SKM-1 treated with dmso at 0.1 percent for 144 hours (cell line): ENCODE measurements at regions not wholly inside any gene's neighbourhood (a gene's known extent, or its start where the extent isn't known, plus 50 kb on each side); places are given as distances from the start of the nearest gene placed in this dataset.

Experiments
- DNase-seq: peaks from one replicate; lab custom pipeline; 2025; ENCODE audit not compliant: unreplicated experiment; lab: John Stamatoyannopoulos, UW

DNA sequence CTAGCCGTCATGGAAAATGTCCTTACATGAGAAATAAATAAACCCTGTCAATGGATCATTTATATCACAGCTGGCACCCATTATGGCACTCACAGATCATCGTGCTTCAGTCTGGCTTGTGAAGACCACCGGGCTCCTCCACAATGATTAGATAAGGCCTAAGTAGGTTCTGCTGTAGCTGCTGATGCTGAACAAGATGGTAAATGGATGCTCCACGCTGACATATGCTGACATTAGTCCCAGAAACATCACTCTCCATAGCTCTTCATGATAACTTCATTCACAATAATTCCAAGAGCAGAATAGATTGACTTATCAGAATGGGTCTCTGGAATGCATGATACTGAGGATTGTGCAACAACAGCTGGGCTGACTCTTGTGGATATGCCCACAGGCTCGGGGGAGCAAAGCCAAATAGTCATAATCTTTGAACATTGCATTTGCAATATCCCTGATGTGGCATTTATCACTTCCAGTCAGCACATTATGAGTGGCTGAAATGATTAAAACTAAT is 63.8 kb upstream of the RXFP2 start:
- no peak for DNase-seq

DNA sequence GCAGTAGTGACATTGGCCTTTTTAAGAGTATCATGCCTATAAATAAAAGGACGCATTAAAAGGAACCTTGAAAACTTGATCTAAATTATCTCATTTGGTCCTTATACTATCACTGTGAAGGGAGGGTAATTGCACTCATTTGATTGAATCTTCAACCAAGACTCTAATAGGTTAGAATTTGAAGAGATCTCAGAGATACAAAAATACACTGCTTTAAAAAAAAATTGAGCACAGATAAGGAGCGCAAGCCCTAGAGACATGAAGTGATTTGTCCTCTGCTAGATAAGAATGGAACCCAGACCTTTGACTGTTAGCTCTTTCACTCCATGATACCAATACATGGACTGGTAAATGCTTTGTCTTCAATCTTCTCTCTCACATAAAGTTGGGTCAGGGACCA is 58.2 kb upstream of the RXFP2 start:
- DNase-seq: no peak

DNA sequence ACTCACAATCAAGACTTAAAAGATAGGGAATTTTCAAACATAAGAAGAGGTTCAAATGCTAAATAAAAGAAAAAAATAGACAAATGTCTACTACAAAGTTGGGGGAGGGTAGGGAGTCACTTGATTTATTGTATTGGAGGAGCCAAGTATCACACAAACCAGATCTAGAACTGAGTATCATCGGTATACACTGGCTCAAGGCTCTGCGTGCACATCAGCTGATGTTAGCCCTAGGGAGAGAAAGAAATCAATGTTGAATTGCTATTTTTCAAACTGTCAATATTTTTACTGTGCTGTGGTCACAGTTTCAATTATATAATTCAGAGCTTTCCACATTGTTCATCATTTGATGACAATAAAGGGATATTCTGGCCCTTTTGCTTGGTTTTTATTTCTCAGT is 54.9 kb upstream of the RXFP2 start:
- DNase-seq: no peak

DNA sequence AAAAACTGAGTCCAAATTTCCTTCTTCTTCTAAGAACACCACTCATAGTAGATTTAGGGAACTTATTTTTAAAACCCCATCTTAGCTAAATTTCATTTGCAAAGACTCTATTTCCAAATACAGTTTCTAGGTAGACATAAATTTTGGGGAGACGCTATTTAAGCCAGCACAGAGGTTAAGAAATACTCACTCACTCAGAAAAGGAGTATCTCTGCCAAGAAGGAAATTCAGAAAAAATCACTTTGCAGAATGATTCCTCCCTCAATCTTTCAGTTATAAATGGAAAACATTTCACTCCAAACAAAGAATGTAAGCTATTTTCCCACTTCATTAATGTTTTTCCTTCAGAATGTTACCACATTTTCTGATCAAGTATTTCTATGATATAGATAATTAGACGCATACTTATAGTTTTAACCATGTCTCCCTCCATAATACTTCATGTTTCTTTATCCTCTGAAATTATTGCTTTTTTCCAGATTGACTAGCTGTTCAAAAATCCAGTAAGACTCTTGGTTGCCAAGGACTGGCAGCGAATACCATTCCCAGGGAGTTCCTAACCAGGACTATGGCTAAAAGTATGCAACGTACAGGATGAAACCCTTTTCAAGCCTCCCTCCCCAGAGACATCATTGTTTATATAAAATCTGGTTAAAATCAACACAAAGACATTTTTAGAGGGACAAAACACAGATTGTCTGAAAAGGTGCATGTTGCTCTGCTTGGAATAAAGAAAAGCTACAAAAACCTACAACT is 52.5 kb upstream of the RXFP2 start:
- DNase-seq: no peak
